Heart right ventricle (tissue), 16 donors: ENCODE measurements at regions not wholly inside any gene's neighbourhood (a gene's known extent, or its start where the extent isn't known, plus 50 kb on each side); places are given as distances from the start of the nearest gene placed in this dataset.

Experiments used
- ATAC-seq, 8 donors: fragments of 200-7000 bp; cut with Tn5 transposase; one replicate each; pipeline ENCODE4 v1.9.1; 2020; ENCODE audit warnings: mild to moderate bottlenecking in 8 of 8, moderate library complexity in 8 of 8, moderate number of reproducible peaks in 1 of 8
- DNase-seq, 2 donors: peaks; one replicate each; pipeline ENCODE4 v3.0.0-alpha.2; 2020
- H3K27ac ChIP-seq, 10 donors: fragments of 200-600 bp; sonication (generic) in 2 of 10; one replicate each; pipeline versions ENCODE4 v1.5.0 to v1.8.0; 2020 to 2022; ENCODE audit warnings: mild to moderate bottlenecking in 3 of 10
- H3K27me3 ChIP-seq, 7 donors: fragments of 200-600 bp; one replicate each; pipeline ENCODE4 v1.8.0; 2021 to 2022; ENCODE audit warnings: mild to moderate bottlenecking in 2 of 7
- H3K36me3 ChIP-seq, 9 donors: fragments of 200-600 bp; sonication (generic) in 1 of 9; one replicate each; pipeline versions ENCODE4 v1.5.0 to v1.8.0; 2020 to 2022; ENCODE audit warnings: mild to moderate bottlenecking in 2 of 9
- H3K4me1 ChIP-seq, 9 donors: fragments of 200-600 bp; sonication (generic) in 1 of 9; one replicate each; pipeline versions ENCODE4 v1.5.0 to v1.8.0; 2020 to 2022; ENCODE audit warnings: mild to moderate bottlenecking in 4 of 9
- H3K4me3 ChIP-seq, 10 donors: fragments of 200-600 bp; sonication (generic) in 2 of 10; one replicate each; pipeline versions ENCODE4 v1.5.0 to v1.8.0; 2020 to 2022; ENCODE audit warnings: mild to moderate bottlenecking in 7 of 10, moderate library complexity in 2 of 10
- H3K9me3 ChIP-seq, 11 donors: fragments of 200-600 bp in 10 of 11; sonication (generic) in 2 of 11; one replicate each; pipeline versions ENCODE4 v1.5.0 to v1.8.0; 2013 to 2022; ENCODE audit warnings: mild to moderate bottlenecking in 2 of 11, control low read depth in 1 of 11, moderate library complexity in 1 of 11
- CTCF ChIP-seq, 9 donors: fragments of 200-600 bp; sonication (generic) in 2 of 9; IDR thresholded peaks; one replicate each; pipeline versions ENCODE4 v1.5.0 to v1.8.0; 2021 to 2022; ENCODE audit warnings: antibody characterized with exemption in 9 of 9, mild to moderate bottlenecking in 5 of 9, moderate library complexity in 1 of 9
- WGBS, 2 donors: extraction: QIAGEN DNeasy Blood & Tissue Kit; methylation state at CpG; one replicate each; pipeline ENCODE4 v1.1.7; 2013; ENCODE audit warnings: inconsistent platforms in 1 of 2; 5-methylcytosine and 5-hydroxymethylcytosine counted together
- intact Hi-C, 10 donors: fragments of 100-400 bp; cut with DNase I; formaldehyde crosslinking; loops; one replicate each; pipeline versions ENCODE4 v1.11.1 to v1.14.2; 2022
- donor health status: Arrhythmogenic right ventricular cardiomyopathy.
- donor health status: ischemic (EF 13 %, LVEDD 7.1; RV severe dilation, severe dysfunction).
- donor health status: healthy with polysubstance abuse.
- donor health status: DM: no; HTN: yes; CAD: no.
- donor health status: DM: no; HTN: no; CAD: no.
- donor health status: ischemic (EF 25% LVEDD 6.9; RV normal size, moderate dysfunction).
- donor health status: ischemic (EF 25% LVEDD 5.7; RV mildly dilated, moderate dysfunction).
- donor health status: healthy.
- donor health status: DM: yes; HTN: yes; CAD: no.
- donor health status: Ischemic cardiomyopathy.
- donor health status: ischemic (EF 35%, LVEDD 5.7; RV mildly dilated, moderate dysfunction).
- donor health status: nonischemic (EF 11% LVEDD 7.7; RV severe dilation, severe dysfunction).
- donor health status: DM: yes; HTN: yes; CAD: no.
- donor health status: PGD.
- donor health status: ischemic (EF 29% LVEDD 5.4; RV normal size, mild dysfunction).
- donor health status: nonischemic (EF 23%, LVEDD 6.1; RV moderate dilation, normal function).

- ATAC-seq (peak in 2 of 8 donors; percentile 14 to 20), DNase-seq (no peak)
- no peak for TF ChIP-seq CTCF (IDR thresholded peaks at IDR 0.05)
- H3K27ac ChIP-seq = no peak overlapping the region
- 16 to 25% methylated on average over 3 of the region's 3 CpGs for WGBS, 2 donors
- intact Hi-C loops = no loop called here
- H3K4me1 ChIP-seq = peaks cover 0 to 24% (median 0%) of the 10 kb centered on the region in 9 donors
- H3K36me3 ChIP-seq = no peaks in the 10 kb centered on the region
- H3K9me3 ChIP-seq = no peaks in the 10 kb centered on the region
- no peaks in the 10 kb centered on the region for H3K27me3 ChIP-seq
- no peak overlapping the region for H3K4me3 ChIP-seq
Observed at GRCh38 chr9:106438928-106439327, 424.0 kb upstream of the ZNF462 start.

- H3K36me3 ChIP-seq = no peaks in the 10 kb centered on the region
- peak in 1 of 8 donors; percentile 39 for ATAC-seq
- intact Hi-C loops = no loop called here
Observed at GRCh38 chr9:106441283-106441682, 421.7 kb upstream of the ZNF462 start.

GRCh38 chr9:106443520-106443919, 419.4 kb upstream of the ZNF462 start:
- intact Hi-C loops = no loop called here

More at GRCh38 chr9:106441283-106441682, 421.7 kb upstream of the ZNF462 start:
- Histone ChIP-seq H3K27me3 (no peaks in the 10 kb centered on the region), H3K27ac (no peak overlapping the region), H3K9me3 (no peaks in the 10 kb centered on the region), H3K4me1 (peaks cover 0 to 24% (median 0%) of the 10 kb centered on the region in 9 donors), H3K4me3 (no peak overlapping the region)
- no peak for DNase-seq
- TF ChIP-seq CTCF (IDR thresholded peaks at IDR 0.05) = no peak
- WGBS, 2 donors = 50 to 69% methylated on average over 3 of the region's 3 CpGs

GRCh38 chr9:106445107-106445506, 417.9 kb upstream of the ZNF462 start:
- no peak for DNase-seq
- H3K9me3 ChIP-seq = no peaks in the 10 kb centered on the region
- ATAC-seq = peak in 4 of 8 donors; percentile 35 to 76 (median 66)
- 44 to 78% methylated on average over 5 of the region's 5 CpGs for WGBS, 2 donors
- intact Hi-C loops = no loop called here
- no peaks in the 10 kb centered on the region for H3K27me3 ChIP-seq
- no peak overlapping the region for H3K4me3 ChIP-seq
- TF ChIP-seq CTCF (IDR thresholded peaks at IDR 0.05) = no peak
- peaks cover 0 to 19% (median 0%) of the 10 kb centered on the region in 9 donors for H3K4me1 ChIP-seq
- no peaks in the 10 kb centered on the region for H3K36me3 ChIP-seq
- no peak overlapping the region for H3K27ac ChIP-seq

More at GRCh38 chr9:106443520-106443919, 419.4 kb upstream of the ZNF462 start:
- no peak for TF ChIP-seq CTCF (IDR thresholded peaks at IDR 0.05)
- no peaks in the 10 kb centered on the region for H3K9me3 ChIP-seq
- peaks cover 0 to 20% (median 0%) of the 10 kb centered on the region in 9 donors for H3K4me1 ChIP-seq
- H3K36me3 ChIP-seq = no peaks in the 10 kb centered on the region
- no peak overlapping the region for H3K4me3 ChIP-seq
- 72 to 79% methylated on average over 1 of the region's 1 CpG for WGBS, 2 donors
- no peaks in the 10 kb centered on the region for H3K27me3 ChIP-seq
- DNase-seq = no peak
- no peak for ATAC-seq
- H3K27ac ChIP-seq = no peak overlapping the region
